PFSK-1 (cell line): ENCODE measurements at regions not wholly inside any gene's neighbourhood (a gene's known extent, or its start where the extent isn't known, plus 50 kb on each side); places are given as distances from the start of the nearest gene placed in this dataset.

Source experiments
- POLR2AphosphoS5 ChIP-seq: IDR thresholded peaks from 2 replicates; pipeline ENCODE4 v1.6.1; 2012; ENCODE audit warnings: low read depth, mild to moderate bottlenecking, control low read depth, low read length, moderate library complexity
- TAF1 ChIP-seq: IDR thresholded peaks from 2 replicates; pipeline ENCODE4 v1.6.1; 2012; ENCODE audit warnings: low read length, control low read depth, borderline replicate concordance; ENCODE audit not compliant: insufficient read depth

DNA sequence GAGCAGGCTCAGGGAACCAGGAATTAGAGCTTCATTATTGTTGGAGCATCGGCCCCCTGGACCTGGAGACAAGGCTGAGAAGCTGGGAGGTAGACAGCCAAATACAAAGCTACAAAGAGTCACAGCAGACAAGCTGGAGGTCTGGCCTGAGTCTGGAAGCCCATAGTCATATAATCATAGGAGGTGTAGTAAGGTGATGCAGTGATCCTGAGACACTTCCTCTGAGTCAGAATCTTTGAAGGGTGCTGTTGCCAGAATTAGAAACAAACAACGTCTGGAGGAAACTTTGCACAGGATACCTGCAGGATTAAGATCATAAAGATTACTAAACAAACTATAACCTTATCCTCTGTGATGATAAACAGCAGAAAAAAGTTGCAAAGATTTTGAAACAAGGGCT, 213.8 kb downstream of the DSC3 start:
- no peak for TF ChIP-seq POLR2AphosphoS5
- TF ChIP-seq TAF1: no peak
